OCI-LY1 (cell line): ENCODE measurements at regions not wholly inside any gene's neighbourhood (a gene's known extent, or its start where the extent isn't known, plus 50 kb on each side); places are given as distances from the start of the nearest gene placed in this dataset.

Source experiments
- H2AFZ ChIP-seq: fragments of 200-600 bp; sonication (generic), shearing (Covaris generic); 2 replicates; pipeline ENCODE4 v1.6.0; 2014; ENCODE audit warnings: antibody characterized with exemption, mild to moderate bottlenecking, low read length
- H3F3A ChIP-seq: fragments of 200-600 bp; sonication (generic), shearing (Covaris generic); 2 replicates; pipeline ENCODE4 v1.6.0; 2014; ENCODE audit warnings: mild to moderate bottlenecking, antibody characterized with exemption, low read length, moderate library complexity; ENCODE audit not compliant: insufficient read depth
- H3K27ac ChIP-seq: fragments of 200-600 bp; sonication (generic); 2 replicates; pipeline ENCODE4 v1.5.1; 2014; ENCODE audit warnings: low read length, mixed run types, mild to moderate bottlenecking, low read depth; ENCODE audit not compliant: poor library complexity, severe bottlenecking
- H3K27me3 ChIP-seq: fragments of 200-600 bp; sonication (generic); 2 replicates; pipeline ENCODE4 v1.6.0; 2014; ENCODE audit warnings: antibody characterized with exemption, mild to moderate bottlenecking, low read length, moderate library complexity; ENCODE audit not compliant: insufficient read depth
- H3K36me3 ChIP-seq: fragments of 200-600 bp; sonication (generic); 2 replicates; pipeline ENCODE4 v1.6.1; 2014; ENCODE audit warnings: mild to moderate bottlenecking, antibody characterized with exemption, low read length, moderate library complexity, mixed read lengths; ENCODE audit not compliant: insufficient read depth
- H3K4me1 ChIP-seq: fragments of 200-600 bp; sonication (generic); 2 replicates; pipeline ENCODE4 v1.5.1; 2014; ENCODE audit warnings: mild to moderate bottlenecking, low read length, moderate library complexity; ENCODE audit not compliant: insufficient read depth, severe bottlenecking
- H3K4me2 ChIP-seq: fragments of 200-600 bp; sonication (generic), shearing (Covaris generic); 2 replicates; pipeline ENCODE4 v1.6.1; 2014; ENCODE audit warnings: low read length
- H3K4me3 ChIP-seq: fragments of 200-600 bp; sonication (generic); 2 replicates; pipeline ENCODE4 v1.5.1; 2014; ENCODE audit warnings: low read length, low read depth, mild to moderate bottlenecking, mixed read lengths; ENCODE audit not compliant: poor library complexity, severe bottlenecking
- H3K79me2 ChIP-seq: fragments of 200-600 bp; shearing (Covaris generic); 2 replicates; pipeline ENCODE4 v1.6.1; 2016; ENCODE audit warnings: mixed run types, low read length, mixed read lengths; ENCODE audit not compliant: insufficient read depth
- H3K9ac ChIP-seq: fragments of 200-600 bp; sonication (generic), shearing (Covaris generic); 2 replicates; pipeline ENCODE4 v1.6.1; 2014; ENCODE audit warnings: mild to moderate bottlenecking, low read length, mixed read lengths
- H3K9me2 ChIP-seq: fragments of 200-600 bp; sonication (generic), shearing (Covaris generic); 2 replicates; pipeline ENCODE4 v1.6.1; 2014; ENCODE audit warnings: low read depth, mild to moderate bottlenecking, low read length, mixed read lengths
- H3K9me3 ChIP-seq: fragments of 200-600 bp; shearing (Covaris generic); 2 replicates; pipeline ENCODE4 v1.6.1; 2014; ENCODE audit warnings: low read length, mixed read lengths
- H4K20me1 ChIP-seq: fragments of 200-600 bp; sonication (generic), shearing (Covaris generic); 2 replicates; pipeline ENCODE4 v1.6.0; 2016; ENCODE audit warnings: mild to moderate bottlenecking, low read length; ENCODE audit not compliant: insufficient read depth
- CTCF ChIP-seq: fragments of 200-600 bp; sonication (generic), shearing (Covaris generic); IDR thresholded peaks from 2 replicates; pipeline ENCODE4 v1.5.1; 2017; ENCODE audit warnings: mild to moderate bottlenecking, antibody characterized with exemption, low read length, moderate library complexity, mixed read lengths
- EZH2 ChIP-seq: fragments of 200-600 bp; sonication (generic), shearing (Covaris generic); IDR thresholded peaks from 2 replicates; pipeline ENCODE4 v1.8.0; 2017; ENCODE audit warnings: borderline replicate concordance, mixed run types, mild to moderate bottlenecking, antibody characterized with exemption, low read length, moderate library complexity, mixed read lengths

DNA sequence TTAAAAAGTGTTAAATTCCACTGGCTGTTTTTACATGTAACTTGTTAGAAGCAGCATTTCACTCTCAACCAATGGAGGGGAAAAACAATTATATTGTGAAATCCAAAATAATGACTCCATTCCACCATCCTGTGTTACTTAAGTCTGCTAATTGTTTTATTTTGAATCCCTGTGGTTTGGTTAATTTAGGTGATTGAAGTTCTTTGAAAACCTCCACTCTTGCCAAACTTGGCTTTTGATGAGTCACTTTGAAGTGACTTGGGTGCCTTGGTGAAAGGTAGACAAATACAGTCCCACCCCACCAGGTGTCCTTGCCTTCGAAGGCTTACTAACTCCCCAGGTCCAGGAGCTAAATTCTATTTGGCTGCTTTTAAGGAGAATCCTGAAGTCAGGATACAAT is 1303.8 kb upstream of the NRXN1 start:
- no peaks in the 10 kb centered on the region for H3K9me3 ChIP-seq
- no peak overlapping the region for H3K27ac ChIP-seq
- H3K36me3 ChIP-seq = no peaks in the 10 kb centered on the region
- no peak overlapping the region for H3K4me2 ChIP-seq
- no peak overlapping the region for H3K9ac ChIP-seq
- no peaks in the 10 kb centered on the region for H3K9me2 ChIP-seq
- TF ChIP-seq CTCF (no peak), EZH2 (no peak)
- H3K79me2 ChIP-seq = no peaks in the 10 kb centered on the region
- H3K4me1 ChIP-seq = no peaks in the 10 kb centered on the region
- H2AFZ ChIP-seq = no peak overlapping the region
- no peaks in the 10 kb centered on the region for H3K27me3 ChIP-seq
- no peak overlapping the region for H3K4me3 ChIP-seq
- no peaks in the 10 kb centered on the region for H4K20me1 ChIP-seq
- no peaks in the 10 kb centered on the region for H3F3A ChIP-seq

- Histone ChIP-seq H3K9ac (no peak overlapping the region), H3K9me3 (no peaks in the 10 kb centered on the region), H4K20me1 (no peaks in the 10 kb centered on the region), H3K27ac (no peak overlapping the region), H2AFZ (no peak overlapping the region), H3K4me2 (no peak overlapping the region), H3F3A (no peaks in the 10 kb centered on the region), H3K4me1 (no peaks in the 10 kb centered on the region), H3K79me2 (no peaks in the 10 kb centered on the region), H3K36me3 (no peaks in the 10 kb centered on the region), H3K4me3 (no peak overlapping the region), H3K9me2 (no peaks in the 10 kb centered on the region), H3K27me3 (no peaks in the 10 kb centered on the region)
- TF ChIP-seq CTCF = no peak
- TF ChIP-seq EZH2 = no peak
Observed at GRCh38 chr2:52334185-52334584, 1302.3 kb upstream of the NRXN1 start.

DNA sequence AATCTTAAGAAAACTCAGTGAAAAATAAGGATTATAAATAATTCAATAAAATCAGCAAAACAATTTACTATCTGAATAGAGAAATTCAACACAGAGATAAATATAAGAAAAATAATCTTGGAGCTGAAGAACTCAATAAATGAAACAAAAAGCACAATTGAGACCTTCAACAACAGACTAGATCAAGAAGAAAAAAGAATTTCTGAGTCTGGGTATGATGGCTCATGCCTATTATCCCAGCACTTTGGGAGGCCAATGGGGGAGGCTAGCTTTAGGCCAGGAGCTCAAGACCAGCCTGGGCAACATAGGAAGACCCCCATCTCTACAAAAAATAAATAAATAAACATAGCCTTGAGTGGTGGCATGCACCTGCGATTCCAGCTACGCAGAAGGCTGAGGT is 1295.7 kb upstream of the NRXN1 start:
- no peak overlapping the region for H2AFZ ChIP-seq
- H3K4me1 ChIP-seq = no peaks in the 10 kb centered on the region
- no peak overlapping the region for H3K4me2 ChIP-seq
- no peaks in the 10 kb centered on the region for H3F3A ChIP-seq
- no peaks in the 10 kb centered on the region for H3K9me2 ChIP-seq
- H3K4me3 ChIP-seq = no peak overlapping the region
- no peaks in the 10 kb centered on the region for H3K27me3 ChIP-seq
- H3K27ac ChIP-seq = no peak overlapping the region
- H4K20me1 ChIP-seq = no peaks in the 10 kb centered on the region
- H3K9me3 ChIP-seq = no peaks in the 10 kb centered on the region
- H3K36me3 ChIP-seq = no peaks in the 10 kb centered on the region
- no peak overlapping the region for H3K9ac ChIP-seq
- TF ChIP-seq CTCF = no peak
- no peak for TF ChIP-seq EZH2
- H3K79me2 ChIP-seq = no peaks in the 10 kb centered on the region
